CD4-positive, alpha-beta T cell (primary cell): ENCODE measurements at regions not wholly inside any gene's neighbourhood (a gene's known extent, or its start where the extent isn't known, plus 50 kb on each side); places are given as distances from the start of the nearest gene placed in this dataset.

ENCODE experiments used
- ATAC-seq: fragments of 200-7000 bp; cut with Tn5 transposase; one replicate; pipeline ENCODE4 v1.10.0; 2022; ENCODE audit warnings: mild to moderate bottlenecking; ENCODE audit not compliant: poor library complexity
- CTCF ChIA-PET: fragments of 350-600 bp; sonication (Branson Sonifier 250); formaldehyde crosslinking; loops from one replicate; lab custom pipeline; 2021; ENCODE audit warnings: antibody characterized with exemption, inconsistent platforms; lab: Charles Lee
- POLR2A ChIA-PET: fragments of 350-600 bp; sonication (Branson Sonifier 250); formaldehyde crosslinking; loops from one replicate; lab custom pipeline; 2021; ENCODE audit warnings: antibody characterized with exemption, inconsistent platforms; lab: Charles Lee
- DNase-seq, 14 experiments: peaks; one replicate each; pipeline ENCODE4 v3.0.0-alpha.2; 2013 to 2020; ENCODE audit warnings: mixed read lengths in 2 of 14
- H3K27ac ChIP-seq, 2 donors: one replicate each; pipeline versions ENCODE4 v1.5.1 to v1.7.0; 2013; ENCODE audit warnings: low read length in 2 of 2, low read depth in 1 of 2, mild to moderate bottlenecking in 1 of 2
- H3K27me3 ChIP-seq, 2 experiments: 1 replicate in 1 of 2; 2 replicates in 1 of 2; pipeline versions ENCODE4 v1.6.1 to v1.7.0; 2013; ENCODE audit warnings: low read length in 2 of 2, control low read depth in 1 of 2, mild to moderate bottlenecking in 1 of 2, moderate library complexity in 1 of 2; ENCODE audit not compliant: insufficient read depth in 2 of 2, control insufficient read depth in 1 of 2
- H3K36me3 ChIP-seq: one replicate; pipeline ENCODE4 v1.6.1; 2013; ENCODE audit warnings: low read length, control low read depth; ENCODE audit not compliant: insufficient read depth
- H3K4me1 ChIP-seq: one replicate; pipeline ENCODE4 v1.6.1; 2013; ENCODE audit warnings: low read length, control low read depth; ENCODE audit not compliant: insufficient read depth
- H3K4me3 ChIP-seq: one replicate; pipeline ENCODE4 v1.5.1; 2013; ENCODE audit warnings: mild to moderate bottlenecking, low read length, moderate library complexity
- H3K9me3 ChIP-seq, 2 experiments: 1 replicate in 1 of 2; 2 replicates in 1 of 2; pipeline versions ENCODE4 v1.6.1 to v1.7.0; 2013; ENCODE audit warnings: low read length in 2 of 2, mild to moderate bottlenecking in 2 of 2, control low read depth in 1 of 2, moderate library complexity in 1 of 2; ENCODE audit not compliant: control insufficient read depth in 1 of 2, insufficient read depth in 1 of 2
- H3K27ac Mint-ChIP-seq: one replicate; pipeline ENCODE4 v1.8.0; 2020; ENCODE audit warnings: mixed read lengths
- H3K27me3 Mint-ChIP-seq: one replicate; pipeline ENCODE4 v1.8.0; 2021; ENCODE audit warnings: mixed read lengths
- H3K36me3 Mint-ChIP-seq: one replicate; pipeline ENCODE4 v1.8.0; 2021; ENCODE audit warnings: low read depth, mixed read lengths
- H3K4me1 Mint-ChIP-seq: one replicate; pipeline ENCODE4 v1.8.0; 2021; ENCODE audit warnings: low read depth, mixed read lengths
- H3K4me3 Mint-ChIP-seq: one replicate; pipeline ENCODE4 v1.8.0; 2020; ENCODE audit warnings: mild to moderate bottlenecking, mixed read lengths
- H3K9me3 Mint-ChIP-seq: one replicate; pipeline ENCODE4 v1.8.0; 2020; ENCODE audit warnings: mixed read lengths
- CTCF ChIP-seq: fragments of 200-600 bp; IDR thresholded peaks from one replicate; pipeline ENCODE4 v1.8.0; 2022; ENCODE audit warnings: antibody characterized with exemption, mild to moderate bottlenecking
- intact Hi-C, 2 experiments: fragments of 100-400 bp; cut with DNase I in 1 of 2; cut with micrococcal nuclease in 1 of 2; formaldehyde crosslinking; loops; one replicate each; pipeline versions ENCODE4 v1.15.1 to v1.9.0; 2023 to 2025; cut with DNase I, micrococcal nuclease

- Histone ChIP-seq H3K36me3 (no peaks in the 10 kb centered on the region), H3K4me1 (no peaks in the 10 kb centered on the region), H3K4me3 (no peak overlapping the region), H3K9me3 (no peaks in the 10 kb centered on the region), H3K27me3 (no peaks in the 10 kb centered on the region), H3K27ac (no peak overlapping the region)
- no peak for TF ChIP-seq CTCF
- no peaks in the 10 kb centered on the region for H3K36me3 Mint-ChIP-seq
- DNase-seq (no peak), ATAC-seq (no peak)
- H3K9me3 Mint-ChIP-seq = no peaks in the 10 kb centered on the region
- peaks cover 59% of the 10 kb centered on the region for H3K27me3 Mint-ChIP-seq
- no peaks in the 10 kb centered on the region for H3K4me1 Mint-ChIP-seq
- intact Hi-C loops = no loop called here
- H3K4me3 Mint-ChIP-seq = no peak overlapping the region
- no peak overlapping the region for H3K27ac Mint-ChIP-seq
- ChIA-PET POLR2A (no interaction called here), CTCF (no interaction called here)
These were observed 87.6 kb downstream of the CARTPT start for GRCh38 chr5:71806711-71807110.

- Histone ChIP-seq H3K27me3 (no peaks in the 10 kb centered on the region), H3K36me3 (no peaks in the 10 kb centered on the region), H3K9me3 (no peaks in the 10 kb centered on the region), H3K4me1 (no peaks in the 10 kb centered on the region), H3K4me3 (no peak overlapping the region), H3K27ac (no peak overlapping the region)
- POLR2A ChIA-PET = no interaction called here
- intact Hi-C loops = no loop called here
- CTCF ChIA-PET = no interaction called here
- Mint-ChIP-seq H3K4me1 (no peaks in the 10 kb centered on the region), H3K4me3 (no peak overlapping the region), H3K9me3 (no peaks in the 10 kb centered on the region), H3K36me3 (no peaks in the 10 kb centered on the region), H3K27me3 (peaks cover 50% of the 10 kb centered on the region), H3K27ac (no peak overlapping the region)
- TF ChIP-seq CTCF = no peak
- no peak for ATAC-seq
- no peak for DNase-seq
These were observed 88.8 kb downstream of the CARTPT start for GRCh38 chr5:71807909-71808308.

- TF ChIP-seq CTCF = no peak
- no peaks in the 10 kb centered on the region for H3K4me1 Mint-ChIP-seq
- ChIA-PET POLR2A (no interaction called here), CTCF (no interaction called here)
- no peaks in the 10 kb centered on the region for H3K9me3 ChIP-seq
- H3K9me3 Mint-ChIP-seq = no peaks in the 10 kb centered on the region
- H3K27me3 Mint-ChIP-seq = peaks cover 50% of the 10 kb centered on the region
- no peak overlapping the region for H3K4me3 Mint-ChIP-seq
- DNase-seq (no peak), ATAC-seq (no peak)
- H3K4me3 ChIP-seq = no peak overlapping the region
- no peaks in the 10 kb centered on the region for H3K36me3 ChIP-seq
- intact Hi-C loops = no loop called here
- no peaks in the 10 kb centered on the region for H3K4me1 ChIP-seq
- H3K27ac Mint-ChIP-seq = no peak overlapping the region
- no peak overlapping the region for H3K27ac ChIP-seq
- no peaks in the 10 kb centered on the region for H3K36me3 Mint-ChIP-seq
- H3K27me3 ChIP-seq = no peaks in the 10 kb centered on the region
These were observed 90.4 kb downstream of the CARTPT start for GRCh38 chr5:71809446-71809845.
